Neuronal stem cell (in vitro differentiated cells): ENCODE measurements at regions not wholly inside any gene's neighbourhood (a gene's known extent, or its start where the extent isn't known, plus 50 kb on each side); places are given as distances from the start of the nearest gene placed in this dataset.

Experiments
- DNase-seq: peaks from one replicate; pipeline ENCODE4 v3.0.0-alpha.2; 2013; ENCODE audit warnings: low spot score
- H2AFZ ChIP-seq: one replicate; pipeline ENCODE4 v1.6.1; 2013; ENCODE audit warnings: mild to moderate bottlenecking, low read length, inconsistent platforms
- H2AK5ac ChIP-seq: 2 replicates; pipeline ENCODE4 v1.6.1; 2013; ENCODE audit warnings: low read depth, mild to moderate bottlenecking, inconsistent platforms, low read length, moderate library complexity, mixed read lengths
- H2BK120ac ChIP-seq: 2 replicates; pipeline ENCODE4 v1.6.1; 2013; ENCODE audit warnings: low read depth, mild to moderate bottlenecking, inconsistent platforms, low read length, moderate library complexity, mixed read lengths
- H2BK12ac ChIP-seq: one replicate; pipeline ENCODE4 v1.6.1; 2013; ENCODE audit warnings: low read length, inconsistent platforms
- H2BK15ac ChIP-seq: 2 replicates; pipeline ENCODE4 v1.6.1; 2013; ENCODE audit warnings: mild to moderate bottlenecking, low read length, inconsistent platforms, mixed read lengths
- H2BK5ac ChIP-seq: one replicate; pipeline ENCODE4 v1.6.1; 2013; ENCODE audit warnings: inconsistent platforms, mild to moderate bottlenecking, low read length, moderate library complexity
- H3K14ac ChIP-seq: one replicate; pipeline ENCODE4 v1.6.1; 2013; ENCODE audit warnings: low read length, inconsistent platforms
- H3K18ac ChIP-seq: 2 replicates; pipeline ENCODE4 v1.6.1; 2013; ENCODE audit warnings: low read length, inconsistent platforms
- H3K23ac ChIP-seq: 2 replicates; pipeline ENCODE4 v1.6.1; 2013; ENCODE audit warnings: low read depth, mild to moderate bottlenecking, mixed read lengths, low read length, inconsistent platforms; ENCODE audit not compliant: poor library complexity
- H3K27ac ChIP-seq: replicated peaks from 3 replicates; pipeline ENCODE4 v1.5.1; 2013; ENCODE audit warnings: low read length, inconsistent platforms
- H3K27me3 ChIP-seq, 3 experiments: 2 replicates each; pipeline ENCODE4 v1.6.1; 2013; ENCODE audit warnings: low read length in 3 of 3, mild to moderate bottlenecking in 2 of 3, inconsistent platforms in 1 of 3, low read depth in 1 of 3, mixed read lengths in 1 of 3, moderate library complexity in 1 of 3; ENCODE audit not compliant: control insufficient read depth in 3 of 3, insufficient read depth in 3 of 3
- H3K36me3 ChIP-seq, 2 donors: replicated peaks in 1 of 2; 2 replicates each; pipeline ENCODE4 v1.6.1; 2013; ENCODE audit warnings: low read length in 2 of 2; ENCODE audit not compliant: control insufficient read depth in 2 of 2, insufficient read depth in 2 of 2
- H3K4ac ChIP-seq: 2 replicates; pipeline ENCODE4 v1.6.1; 2013; ENCODE audit warnings: inconsistent platforms, mild to moderate bottlenecking, low read length, moderate library complexity
- H3K4me1 ChIP-seq, 2 donors: 1 replicate in 1 of 2; 2 replicates in 1 of 2; pipeline ENCODE4 v1.6.1; 2013; ENCODE audit warnings: low read length in 2 of 2, low read depth in 1 of 2; ENCODE audit not compliant: control insufficient read depth in 2 of 2, insufficient read depth in 1 of 2
- H3K4me2 ChIP-seq: one replicate; pipeline ENCODE4 v1.6.1; 2013; ENCODE audit warnings: mild to moderate bottlenecking, low read length, inconsistent platforms; ENCODE audit not compliant: insufficient read depth, poor library complexity, severe bottlenecking
- H3K4me3 ChIP-seq, 2 donors: 2 replicates each; pipeline ENCODE4 v1.5.1; 2013; ENCODE audit warnings: low read length in 2 of 2, mild to moderate bottlenecking in 2 of 2, inconsistent platforms in 1 of 2, moderate library complexity in 1 of 2
- H3K79me1 ChIP-seq: one replicate; pipeline ENCODE4 v1.6.1; 2013; ENCODE audit warnings: low read depth, mild to moderate bottlenecking, inconsistent platforms, low read length, moderate library complexity
- H3K9ac ChIP-seq: one replicate; pipeline ENCODE4 v1.6.1; 2013; ENCODE audit warnings: mild to moderate bottlenecking, low read depth, low read length, inconsistent platforms; ENCODE audit not compliant: poor library complexity
- H3K9me3 ChIP-seq, 2 donors: replicated peaks in 1 of 2; 2 replicates each; pipeline versions ENCODE3 to v1.6.1; 2013; ENCODE audit warnings: low read length in 2 of 2, mild to moderate bottlenecking in 2 of 2, inconsistent platforms in 1 of 2, low read depth in 1 of 2, mixed read lengths in 1 of 2, moderate library complexity in 1 of 2; ENCODE audit not compliant: control insufficient read depth in 2 of 2, insufficient read depth in 1 of 2
- H4K8ac ChIP-seq: one replicate; pipeline ENCODE4 v1.6.1; 2013; ENCODE audit warnings: low read depth, mild to moderate bottlenecking, inconsistent platforms, low read length, moderate library complexity
- H4K91ac ChIP-seq: one replicate; pipeline ENCODE4 v1.6.1; 2013; ENCODE audit warnings: low read length, low read depth, mild to moderate bottlenecking, inconsistent platforms; ENCODE audit not compliant: poor library complexity
- WGBS, 2 donors: extraction: QIAGEN DNeasy Blood & Tissue Kit; methylation state at CpG; one replicate each; pipeline ENCODE4 v1.1.7; 2013; ENCODE audit warnings: missing lambda C conversion rate in 2 of 2, mixed read lengths in 1 of 2; ENCODE audit not compliant: insufficient read length in 2 of 2, insufficient replicate concordance in 1 of 2; ENCODE audit errors: extremely low coverage in 2 of 2; 5-methylcytosine and 5-hydroxymethylcytosine counted together

GRCh38 chr14:37787879-37788494 lies 192.6 kb downstream of the TTC6 start:
- H4K8ac ChIP-seq: no peak overlapping the region
- no peak overlapping the region for H2AFZ ChIP-seq
- H2BK5ac ChIP-seq: no peak overlapping the region
- H3K14ac ChIP-seq: no peak overlapping the region
- H3K4me3 ChIP-seq: no peak overlapping the region
- H3K4ac ChIP-seq: no peak overlapping the region
- H3K18ac ChIP-seq: no peak overlapping the region
- no peak overlapping the region for H2AK5ac ChIP-seq
- no peak overlapping the region for H3K9ac ChIP-seq
- no peaks in the 10 kb centered on the region for H3K27me3 ChIP-seq
- no peak overlapping the region for H4K91ac ChIP-seq
- DNase-seq: no peak
- H2BK15ac ChIP-seq: no peak overlapping the region
- H3K27ac ChIP-seq: no peak overlapping the region
- H2BK12ac ChIP-seq: no peak overlapping the region
- no peak overlapping the region for H2BK120ac ChIP-seq
- H3K9me3 ChIP-seq: no peaks in the 10 kb centered on the region
- no peak overlapping the region for H3K23ac ChIP-seq
- no peak overlapping the region for H3K4me2 ChIP-seq
- no peaks in the 10 kb centered on the region for H3K4me1 ChIP-seq
- no peaks in the 10 kb centered on the region for H3K36me3 ChIP-seq
- H3K79me1 ChIP-seq: no peaks in the 10 kb centered on the region

- H3K9ac ChIP-seq: no peak overlapping the region
- no peak overlapping the region for H3K4me2 ChIP-seq
- H3K4me1 ChIP-seq: peaks cover 0 to 2% of the 10 kb centered on the region in 2 donors
- no peak overlapping the region for H3K27ac ChIP-seq
- H2BK120ac ChIP-seq: no peak overlapping the region
- H3K23ac ChIP-seq: no peak overlapping the region
- H3K4ac ChIP-seq: no peak overlapping the region
- H2BK15ac ChIP-seq: no peak overlapping the region
- no peaks in the 10 kb centered on the region for H3K36me3 ChIP-seq
- no peak overlapping the region for H3K14ac ChIP-seq
- no peak overlapping the region for H2BK5ac ChIP-seq
- no peak overlapping the region for H3K4me3 ChIP-seq
- H2BK12ac ChIP-seq: no peak overlapping the region
- H2AK5ac ChIP-seq: no peak overlapping the region
- no peak for DNase-seq
- H4K8ac ChIP-seq: no peak overlapping the region
- H3K79me1 ChIP-seq: no peaks in the 10 kb centered on the region
- WGBS, 2 donors: no CpG with 5 or more reads among the region's 3 CpGs
- no peak overlapping the region for H2AFZ ChIP-seq
- no peaks in the 10 kb centered on the region for H3K9me3 ChIP-seq
- H4K91ac ChIP-seq: no peak overlapping the region
- no peak overlapping the region for H3K18ac ChIP-seq
- no peaks in the 10 kb centered on the region for H3K27me3 ChIP-seq
Observed at GRCh38 chr14:37791384-37792036, 196.1 kb downstream of the TTC6 start.

- Histone ChIP-seq H3K14ac (no peak overlapping the region), H3K36me3 (no peaks in the 10 kb centered on the region), H4K8ac (no peak overlapping the region), H3K18ac (no peak overlapping the region), H3K4me1 (peaks cover 0 to 2% of the 10 kb centered on the region in 2 donors), H2BK12ac (no peak overlapping the region), H3K27me3 (no peaks in the 10 kb centered on the region), H3K27ac (no peak overlapping the region), H3K9ac (no peak overlapping the region), H2BK120ac (no peak overlapping the region), H4K91ac (no peak overlapping the region), H3K4ac (no peak overlapping the region), H3K9me3 (no peaks in the 10 kb centered on the region), H3K23ac (no peak overlapping the region), H2AFZ (no peak overlapping the region), H3K4me3 (no peak overlapping the region), H3K79me1 (no peaks in the 10 kb centered on the region), H3K4me2 (no peak overlapping the region), H2BK15ac (no peak overlapping the region), H2AK5ac (no peak overlapping the region), H2BK5ac (no peak overlapping the region)
- no CpG with 5 or more reads among the region's 4 CpGs for WGBS, 2 donors
- DNase-seq: no peak
Observed at GRCh38 chr14:37792124-37792523, 196.7 kb downstream of the TTC6 start.

GRCh38 chr14:37796703-37797416 lies 201.4 kb downstream of the TTC6 start:
- no peak for DNase-seq
- Histone ChIP-seq H3K9ac (no peak overlapping the region), H4K91ac (no peak overlapping the region), H2BK15ac (no peak overlapping the region), H3K9me3 (no peaks in the 10 kb centered on the region), H3K18ac (no peak overlapping the region), H3K79me1 (no peaks in the 10 kb centered on the region), H3K27ac (no peak overlapping the region), H3K4me3 (no peak overlapping the region), H2AK5ac (no peak overlapping the region), H3K23ac (no peak overlapping the region), H4K8ac (no peak overlapping the region), H2BK5ac (no peak overlapping the region), H3K27me3 (no peaks in the 10 kb centered on the region), H2BK120ac (no peak overlapping the region), H2BK12ac (no peak overlapping the region), H3K36me3 (no peaks in the 10 kb centered on the region), H2AFZ (no peak overlapping the region), H3K4me1 (peaks cover 0 to 2% of the 10 kb centered on the region in 2 donors), H3K4ac (no peak overlapping the region), H3K14ac (no peak overlapping the region), H3K4me2 (no peak overlapping the region)
- no CpG with 5 or more reads among the region's 4 CpGs for WGBS, 2 donors
